ENCODE measurements at regions not wholly inside any gene's neighbourhood (a gene's known extent, or its start where the extent isn't known, plus 50 kb on each side); places are given as distances from the start of the nearest gene placed in this dataset.

- intact Hi-C loops (cut with micrococcal nuclease): no loop called here
- no peaks in the 10 kb centered on the region for H4K20me1 ChIP-seq (ENCODE audit: insufficient read depth, low read length)
- H3K4me3 ChIP-seq (replicated peaks in 1 of 3; ENCODE audit: low read depth in 2 of 3, low read length in 3 of 3): no peak overlapping the region
- Mint-ChIP-seq H3K27me3 (ENCODE audit: low read depth in 3 of 3) (peaks cover 5 to 7% (median 6%) of the 10 kb centered on the region in 3 donors), H3K27ac (no peak overlapping the region), H3K4me3 (no peak overlapping the region), H3K36me3 (no peaks in the 10 kb centered on the region), H3K4me1 (peaks cover 2% of the 10 kb centered on the region), H3K9me3 (no peaks in the 10 kb centered on the region)
- no peaks in the 10 kb centered on the region for H3K36me3 ChIP-seq (replicated peaks in 1 of 2; ENCODE audit: control insufficient read depth in 1 of 2, insufficient read depth in 2 of 2, low read length in 2 of 2)
- H3K9ac ChIP-seq (ENCODE audit: insufficient read depth, low read length, poor library complexity, severe bottlenecking): no peak overlapping the region
- H3K79me2 ChIP-seq (ENCODE audit: insufficient read depth, low read length): no peaks in the 10 kb centered on the region
- no peaks in the 10 kb centered on the region for H3K4me1 ChIP-seq (ENCODE audit: control insufficient read depth in 1 of 2, insufficient read depth in 2 of 2, low read length in 2 of 2)
- no peaks in the 10 kb centered on the region for H3K27me3 ChIP-seq (ENCODE audit: control insufficient read depth in 2 of 2, insufficient read depth in 2 of 2, low read length in 2 of 2)
- DNase-seq: no peak
- H3K27ac ChIP-seq (ENCODE audit: low read depth in 1 of 2, low read length in 2 of 2): no peak overlapping the region
- no peak overlapping the region for H2AFZ ChIP-seq (ENCODE audit: insufficient read depth, low read depth, low read length, poor library complexity, severe bottlenecking)
- no peaks in the 10 kb centered on the region for H3K9me3 ChIP-seq (replicated peaks in 1 of 2; ENCODE audit: control insufficient read depth in 1 of 2, insufficient read depth in 1 of 2, low read length in 2 of 2)
- H3K4me2 ChIP-seq (replicated peaks; ENCODE audit: extremely low read depth, low read length, poor library complexity, severe bottlenecking): no peak overlapping the region
- no peak for TF ChIP-seq CTCF (IDR thresholded peaks at IDR 0.05)
Observed at GRCh38 chr11:116695657-116696254, 77.0 kb downstream of the BUD13 start.

GRCh38 chr11:116694815-116695590 lies 77.8 kb downstream of the BUD13 start:
- H3K27me3 Mint-ChIP-seq (ENCODE audit: low read depth in 3 of 3): peaks cover 6 to 8% (median 7%) of the 10 kb centered on the region in 3 donors
- H3K4me2 ChIP-seq (replicated peaks; ENCODE audit: extremely low read depth, low read length, poor library complexity, severe bottlenecking): no peak overlapping the region
- H3K36me3 ChIP-seq (replicated peaks in 1 of 2; ENCODE audit: control insufficient read depth in 1 of 2, insufficient read depth in 2 of 2, low read length in 2 of 2): no peaks in the 10 kb centered on the region
- no peak overlapping the region for H3K4me3 Mint-ChIP-seq
- H3K9ac ChIP-seq (ENCODE audit: insufficient read depth, low read length, poor library complexity, severe bottlenecking): no peak overlapping the region
- 91% methylated on average over 13 of the region's 14 CpGs for WGBS (ENCODE audit: insufficient coverage)
- no peak overlapping the region for H3K27ac ChIP-seq (ENCODE audit: low read depth in 1 of 2, low read length in 2 of 2)
- intact Hi-C loops (cut with micrococcal nuclease): no loop called here
- no peak overlapping the region for H3K27ac Mint-ChIP-seq
- H3K27me3 ChIP-seq (ENCODE audit: control insufficient read depth in 2 of 2, insufficient read depth in 2 of 2, low read length in 2 of 2): no peaks in the 10 kb centered on the region
- no peak for TF ChIP-seq CTCF (IDR thresholded peaks at IDR 0.05)
- no peaks in the 10 kb centered on the region for H3K4me1 ChIP-seq (ENCODE audit: control insufficient read depth in 1 of 2, insufficient read depth in 2 of 2, low read length in 2 of 2)
- no peak overlapping the region for H3K4me3 ChIP-seq (replicated peaks in 1 of 3; ENCODE audit: low read depth in 2 of 3, low read length in 3 of 3)
- H3K9me3 ChIP-seq (replicated peaks in 1 of 2; ENCODE audit: control insufficient read depth in 1 of 2, insufficient read depth in 1 of 2, low read length in 2 of 2): no peaks in the 10 kb centered on the region
- H3K9me3 Mint-ChIP-seq: no peaks in the 10 kb centered on the region
- no peak for DNase-seq
- no peaks in the 10 kb centered on the region for H3K36me3 Mint-ChIP-seq
- no peak overlapping the region for H2AFZ ChIP-seq (ENCODE audit: insufficient read depth, low read depth, low read length, poor library complexity, severe bottlenecking)
- no peaks in the 10 kb centered on the region for H4K20me1 ChIP-seq (ENCODE audit: insufficient read depth, low read length)
- peaks cover 2% of the 10 kb centered on the region for H3K4me1 Mint-ChIP-seq
- no peaks in the 10 kb centered on the region for H3K79me2 ChIP-seq (ENCODE audit: insufficient read depth, low read length)

Measured in CD14-positive monocyte (primary cell).